OCI-LY7 (cell line): ENCODE measurements at regions not wholly inside any gene's neighbourhood (a gene's known extent, or its start where the extent isn't known, plus 50 kb on each side); places are given as distances from the start of the nearest gene placed in this dataset.

Source experiments
- CTCF ChIP-seq: fragments of 200-600 bp; sonication (generic); conservative IDR thresholded peaks from 2 replicates; pipeline ENCODE4 v1.5.1; 2014; ENCODE audit warnings: mild to moderate bottlenecking, antibody characterized with exemption, low read length, moderate library complexity, mixed read lengths
- EZH2phosphoT487 ChIP-seq: fragments of 200-600 bp; sonication (generic); IDR thresholded peaks from 2 replicates; pipeline ENCODE4 v1.6.1; 2018; ENCODE audit warnings: low read depth, borderline replicate concordance, mild to moderate bottlenecking, mixed run types, antibody characterized with exemption, low read length, moderate library complexity, mixed read lengths

- TF ChIP-seq CTCF (no peak), EZH2phosphoT487 (no peak)
Observed at GRCh38 chr16:79838496-79839259, 238.1 kb upstream of the MAF start.
